GM12874 (cell line): ENCODE measurements at regions not wholly inside any gene's neighbourhood (a gene's known extent, or its start where the extent isn't known, plus 50 kb on each side); places are given as distances from the start of the nearest gene placed in this dataset.
A peak's percentile ranks its signal among the peaks of the same experiment; 100 is the strongest.

ENCODE experiments used
- CTCF ChIP-seq: IDR thresholded peaks from 2 replicates; pipeline ENCODE4 v1.5.1; 2011; ENCODE audit warnings: low read depth, mild to moderate bottlenecking, control low read depth, low read length, moderate library complexity; ENCODE audit not compliant: insufficient read depth

- no peak for TF ChIP-seq CTCF
Observed at GRCh38 chr7:117946151-117946633, 73.0 kb upstream of the CTTNBP2 start.

- peak; percentile 25; the same call in 1 of the 2 replicates for TF ChIP-seq CTCF
Observed at GRCh38 chr7:117949232-117949631, 76.0 kb upstream of the CTTNBP2 start.

GRCh38 chr7:117950601-117951260, 77.5 kb upstream of the CTTNBP2 start:
- TF ChIP-seq CTCF = no peak

GRCh38 chr7:117951285-117951684, 78.0 kb upstream of the CTTNBP2 start:
- no peak for TF ChIP-seq CTCF

- no peak for TF ChIP-seq CTCF
Observed at GRCh38 chr7:117951691-117952280, 78.5 kb upstream of the CTTNBP2 start.

- TF ChIP-seq CTCF = no peak
Observed at GRCh38 chr7:117955046-117955445, 81.8 kb upstream of the CTTNBP2 start.

- no peak for TF ChIP-seq CTCF
Observed at GRCh38 chr7:117960351-117960750, 87.1 kb upstream of the CTTNBP2 start.
